OCI-LY3 (cell line): ENCODE measurements at regions not wholly inside any gene's neighbourhood (a gene's known extent, or its start where the extent isn't known, plus 50 kb on each side); places are given as distances from the start of the nearest gene placed in this dataset.

ENCODE experiments used
- EZH2phosphoT487 ChIP-seq: fragments of 200-600 bp; shearing (Covaris generic); IDR thresholded peaks from 2 replicates; pipeline ENCODE4 v1.6.1; 2018; ENCODE audit warnings: antibody characterized with exemption, mixed run types, low read depth
- TF ChIP-seq, protein P1 (sequence below): fragments of 200-600, 300-600 bp; sonication (generic); IDR thresholded peaks from 2 replicates; pipeline ENCODE4 v1.5.1; 2014; ENCODE audit warnings: antibody characterized with exemption, low read length, low read depth

- TF ChIP-seq, protein P1, sequence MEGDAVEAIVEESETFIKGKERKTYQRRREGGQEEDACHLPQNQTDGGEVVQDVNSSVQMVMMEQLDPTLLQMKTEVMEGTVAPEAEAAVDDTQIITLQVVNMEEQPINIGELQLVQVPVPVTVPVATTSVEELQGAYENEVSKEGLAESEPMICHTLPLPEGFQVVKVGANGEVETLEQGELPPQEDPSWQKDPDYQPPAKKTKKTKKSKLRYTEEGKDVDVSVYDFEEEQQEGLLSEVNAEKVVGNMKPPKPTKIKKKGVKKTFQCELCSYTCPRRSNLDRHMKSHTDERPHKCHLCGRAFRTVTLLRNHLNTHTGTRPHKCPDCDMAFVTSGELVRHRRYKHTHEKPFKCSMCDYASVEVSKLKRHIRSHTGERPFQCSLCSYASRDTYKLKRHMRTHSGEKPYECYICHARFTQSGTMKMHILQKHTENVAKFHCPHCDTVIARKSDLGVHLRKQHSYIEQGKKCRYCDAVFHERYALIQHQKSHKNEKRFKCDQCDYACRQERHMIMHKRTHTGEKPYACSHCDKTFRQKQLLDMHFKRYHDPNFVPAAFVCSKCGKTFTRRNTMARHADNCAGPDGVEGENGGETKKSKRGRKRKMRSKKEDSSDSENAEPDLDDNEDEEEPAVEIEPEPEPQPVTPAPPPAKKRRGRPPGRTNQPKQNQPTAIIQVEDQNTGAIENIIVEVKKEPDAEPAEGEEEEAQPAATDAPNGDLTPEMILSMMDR: peak; percentile 29; the same call in 1 of the 2 replicates
- no peak for TF ChIP-seq EZH2phosphoT487
Measured at GRCh38 chr1:234978397-234979295, 150.0 kb downstream of the TOMM20 start.
